ENCODE measurements at regions not wholly inside any gene's neighbourhood (a gene's known extent, or its start where the extent isn't known, plus 50 kb on each side); places are given as distances from the start of the nearest gene placed in this dataset.

- TF ChIP-seq CTCF (IDR thresholded peaks at IDR 0.05; ENCODE audit: insufficient read depth, low read depth, low read length) (no peak), EZH2 (IDR thresholded peaks at IDR 0.05; ENCODE audit: insufficient read depth, low read length) (no peak)
Observed at GRCh38 chr1:147077081-147077480, 95.2 kb downstream of the PRKAB2 start.
